ENCODE measurements at regions not wholly inside any gene's neighbourhood (a gene's known extent, or its start where the extent isn't known, plus 50 kb on each side); places are given as distances from the start of the nearest gene placed in this dataset.

DNA sequence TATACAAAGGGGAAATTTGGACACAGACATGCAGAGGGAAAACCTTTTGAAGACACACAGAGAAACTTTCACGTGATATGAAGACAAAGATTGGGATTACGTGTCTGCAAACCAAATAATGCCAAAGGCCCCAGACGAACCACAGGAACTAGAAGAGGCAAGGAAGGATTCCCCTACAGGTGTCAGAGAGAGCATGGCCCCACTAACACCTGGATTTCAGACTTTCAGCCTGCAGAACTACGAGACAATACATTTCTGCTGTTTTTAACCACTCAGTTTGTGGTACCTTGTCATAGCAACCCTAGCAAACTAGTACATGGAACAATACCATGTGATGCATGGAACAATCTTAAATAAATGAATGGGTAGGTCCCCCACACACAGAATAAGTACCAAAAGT lies 341.0 kb downstream of the HDGFL1 start:
- TF ChIP-seq, protein P1, sequence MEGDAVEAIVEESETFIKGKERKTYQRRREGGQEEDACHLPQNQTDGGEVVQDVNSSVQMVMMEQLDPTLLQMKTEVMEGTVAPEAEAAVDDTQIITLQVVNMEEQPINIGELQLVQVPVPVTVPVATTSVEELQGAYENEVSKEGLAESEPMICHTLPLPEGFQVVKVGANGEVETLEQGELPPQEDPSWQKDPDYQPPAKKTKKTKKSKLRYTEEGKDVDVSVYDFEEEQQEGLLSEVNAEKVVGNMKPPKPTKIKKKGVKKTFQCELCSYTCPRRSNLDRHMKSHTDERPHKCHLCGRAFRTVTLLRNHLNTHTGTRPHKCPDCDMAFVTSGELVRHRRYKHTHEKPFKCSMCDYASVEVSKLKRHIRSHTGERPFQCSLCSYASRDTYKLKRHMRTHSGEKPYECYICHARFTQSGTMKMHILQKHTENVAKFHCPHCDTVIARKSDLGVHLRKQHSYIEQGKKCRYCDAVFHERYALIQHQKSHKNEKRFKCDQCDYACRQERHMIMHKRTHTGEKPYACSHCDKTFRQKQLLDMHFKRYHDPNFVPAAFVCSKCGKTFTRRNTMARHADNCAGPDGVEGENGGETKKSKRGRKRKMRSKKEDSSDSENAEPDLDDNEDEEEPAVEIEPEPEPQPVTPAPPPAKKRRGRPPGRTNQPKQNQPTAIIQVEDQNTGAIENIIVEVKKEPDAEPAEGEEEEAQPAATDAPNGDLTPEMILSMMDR (IDR thresholded peaks at IDR 0.05; ENCODE audit: extremely low read depth in 1 of 2, insufficient read depth in 1 of 2, low read depth in 1 of 2, low read length in 2 of 2) = no peak
- TF ChIP-seq POLR2A (IDR thresholded peaks at IDR 0.05; ENCODE audit: low read depth, low read length) (no peak), POLR2AphosphoS5 (IDR thresholded peaks at IDR 0.05; ENCODE audit: insufficient read depth, low read depth, low read length) (no peak)
